Right kidney (tissue), 1 donor: ENCODE measurements at regions not wholly inside any gene's neighbourhood (a gene's known extent, or its start where the extent isn't known, plus 50 kb on each side); places are given as distances from the start of the nearest gene placed in this dataset.
"Not testable (repeated sequence)": the region's sequence is repeated elsewhere in the genome, so short reads cannot be mapped to it uniquely, and the experiment has no call there.

Experiments
- DNase-seq: peaks from one replicate; pipeline ENCODE4 v3.0.0-alpha.2; 2016

DNA sequence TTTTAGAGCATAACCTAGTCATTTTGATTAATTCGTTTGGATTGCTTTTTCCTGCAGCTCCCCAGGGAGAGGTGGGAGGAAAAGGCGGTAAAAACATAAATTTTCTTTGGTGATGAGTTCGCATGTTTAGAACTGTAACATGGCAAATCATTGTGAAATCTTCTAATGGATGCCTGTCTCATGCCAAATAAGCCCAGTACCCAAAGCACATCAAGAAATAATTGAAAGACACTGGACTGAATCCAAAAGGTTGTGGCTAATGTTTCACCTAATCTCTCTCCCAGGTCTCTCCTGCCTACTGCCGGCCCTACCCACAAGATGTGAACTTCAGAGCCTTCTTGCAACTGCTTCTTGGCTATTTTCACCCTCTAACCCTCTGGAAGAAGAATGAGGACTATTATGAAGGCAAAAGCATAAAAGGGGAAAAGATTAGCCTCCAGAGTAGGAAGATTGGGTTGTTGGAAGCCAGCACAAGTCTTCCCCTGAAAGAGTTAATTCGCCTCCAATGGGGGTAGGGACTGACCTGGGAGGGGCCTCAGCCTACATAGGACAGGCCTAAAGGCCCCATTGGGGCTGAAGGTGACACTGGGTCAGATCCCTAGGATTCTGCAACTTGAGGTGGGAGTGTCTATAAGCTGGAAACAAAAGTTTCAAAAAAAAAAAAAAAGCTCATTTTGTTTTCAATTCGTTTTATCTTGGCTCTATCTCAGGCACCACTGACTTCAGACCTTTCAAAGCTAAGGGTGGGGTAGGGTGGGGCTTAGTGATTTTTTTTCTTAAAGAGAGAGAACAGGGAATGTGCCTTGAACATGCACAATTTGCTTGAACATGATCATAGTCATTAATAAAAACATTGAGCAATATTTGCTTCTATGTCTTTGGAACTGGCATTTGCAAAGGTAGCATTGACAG lies 278.6 kb upstream of the KLF3 start:
- peak; percentile 34 for DNase-seq

DNA sequence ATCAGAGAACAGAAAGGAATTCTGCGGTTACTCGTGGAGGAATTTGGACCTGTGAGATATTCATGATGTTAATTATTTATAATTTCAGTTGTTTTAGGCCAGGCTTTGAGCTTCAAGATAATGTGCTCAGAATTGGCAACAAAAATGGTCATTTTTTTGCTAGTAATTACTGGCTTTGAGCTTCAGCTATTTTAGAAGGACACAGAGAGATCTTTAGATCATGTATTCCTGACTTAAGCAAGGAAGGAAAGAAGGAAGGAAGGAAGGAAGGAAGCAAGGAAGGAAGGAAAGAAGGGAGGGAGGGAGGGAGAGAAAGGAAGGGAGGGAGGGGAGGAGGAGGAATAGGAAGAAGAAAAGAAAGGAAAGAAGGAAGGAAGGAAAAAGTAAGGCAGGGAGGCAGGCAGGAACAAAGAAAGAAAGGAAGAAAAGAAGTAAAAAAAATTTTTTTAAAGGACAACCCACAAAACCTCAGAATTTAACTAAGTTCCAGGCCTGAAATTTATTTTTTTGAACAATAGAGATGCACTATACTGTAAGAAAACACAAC lies 277.9 kb upstream of the KLF3 start:
- DNase-seq = no peak

DNA sequence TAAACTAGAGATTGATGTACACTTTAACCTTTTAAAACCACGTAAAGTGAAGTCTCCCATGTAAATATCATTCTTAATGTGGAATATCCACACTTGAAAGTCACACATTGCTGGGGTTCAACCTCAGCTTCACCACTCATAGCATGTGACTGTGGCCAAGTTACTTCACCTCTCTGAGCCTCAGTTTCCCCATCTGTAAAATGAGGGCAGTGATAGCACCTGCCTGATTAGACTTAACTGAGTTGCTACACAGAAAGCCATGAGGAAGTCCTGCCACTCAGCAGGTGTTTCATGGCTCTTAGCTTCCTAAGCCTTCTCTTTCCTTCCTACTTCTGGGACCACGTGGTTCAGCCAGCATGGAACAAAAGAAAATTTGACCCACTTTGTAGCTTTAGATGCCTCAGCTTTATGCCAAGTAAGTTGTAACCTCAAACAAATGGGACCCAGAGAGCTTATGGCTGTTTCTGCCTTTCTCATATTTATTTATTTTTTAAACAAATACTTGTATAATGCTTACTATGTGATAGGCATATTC lies 277.3 kb upstream of the KLF3 start:
- no peak for DNase-seq

DNA sequence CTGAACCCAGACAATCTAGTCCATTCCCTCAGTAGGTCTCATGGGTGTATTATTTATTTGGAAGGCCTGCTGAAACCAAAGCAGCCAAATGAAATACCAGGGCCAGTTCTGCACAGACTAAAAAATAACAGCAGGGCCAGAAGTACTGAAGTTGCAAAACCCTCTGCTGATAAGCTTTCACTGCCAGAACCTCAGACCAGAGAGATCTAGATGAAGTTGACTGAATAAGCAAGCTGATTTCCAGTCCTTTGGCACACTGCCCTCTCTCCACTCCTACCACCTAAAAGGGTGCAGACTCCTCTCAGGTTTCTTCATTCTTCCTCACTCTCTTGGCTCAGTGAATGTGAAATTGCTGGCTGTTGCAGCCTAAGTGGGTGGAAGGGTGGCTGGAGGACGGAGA lies 276.7 kb upstream of the KLF3 start:
- no peak for DNase-seq

DNA sequence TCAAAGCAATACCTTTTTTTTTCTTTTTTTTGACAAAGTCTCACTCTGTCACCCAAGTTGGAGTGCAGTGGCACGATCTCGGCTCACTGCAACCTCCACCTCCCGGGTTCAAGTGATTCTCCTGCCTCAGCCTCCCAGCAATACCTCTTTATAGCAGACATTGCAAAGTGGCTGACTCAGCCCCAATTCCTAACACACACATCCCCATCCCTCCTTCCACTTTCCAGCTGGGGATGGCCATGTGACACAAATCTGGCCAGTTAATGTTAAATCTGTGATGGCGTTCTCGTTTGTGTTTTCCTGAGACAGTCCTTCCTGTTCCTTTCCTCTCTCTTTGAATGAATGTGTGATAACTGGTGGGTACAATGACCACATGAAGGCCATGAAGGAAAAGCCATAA lies 276.2 kb upstream of the KLF3 start:
- DNase-seq = no peak

DNA sequence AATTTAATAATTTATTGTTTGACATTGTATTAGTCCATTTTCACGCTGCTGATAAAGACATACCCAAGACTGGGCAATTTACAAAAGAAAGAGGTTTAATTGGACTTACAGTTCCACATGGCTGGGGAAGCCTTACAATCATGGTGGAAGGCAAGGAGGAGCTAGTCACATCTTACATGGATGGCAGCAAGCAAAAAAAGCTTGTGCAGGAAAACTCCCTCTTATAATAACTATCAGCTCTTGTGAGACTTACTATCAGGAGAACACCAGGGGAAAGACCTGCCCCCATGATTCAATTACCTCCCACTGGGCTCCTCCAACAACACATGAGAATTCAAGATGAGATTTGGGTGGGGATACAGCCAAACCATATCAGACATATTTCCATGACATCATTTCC lies 275.1 kb upstream of the KLF3 start:
- DNase-seq = not testable (repeated sequence)

DNA sequence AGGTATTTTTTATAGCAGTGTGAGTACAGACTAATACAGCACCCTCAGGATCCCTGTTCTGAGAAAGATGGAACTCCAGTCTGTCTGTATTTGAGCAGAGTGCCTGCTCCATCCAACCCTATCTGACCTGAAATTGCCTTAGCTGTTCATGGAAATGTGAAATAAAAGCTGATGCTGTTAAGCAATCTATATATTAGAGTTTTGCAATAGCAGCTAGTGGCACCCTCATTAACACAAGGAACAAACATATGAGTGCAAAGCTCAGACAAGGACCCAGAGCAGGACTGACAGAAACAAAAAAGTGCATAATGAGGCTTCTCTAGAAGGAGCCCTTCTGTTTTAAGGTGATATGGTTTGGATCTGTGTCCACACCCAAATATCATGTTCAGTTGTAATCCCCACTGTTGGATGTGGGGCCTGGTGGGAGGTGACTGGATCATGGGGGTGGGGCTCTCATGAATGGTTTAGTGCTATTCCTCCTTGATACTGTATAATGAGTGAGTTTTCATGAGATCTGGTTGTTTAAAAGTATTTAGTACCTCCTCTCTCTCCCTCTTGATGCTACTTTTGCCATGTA lies 272.9 kb upstream of the KLF3 start:
- no peak for DNase-seq

DNA sequence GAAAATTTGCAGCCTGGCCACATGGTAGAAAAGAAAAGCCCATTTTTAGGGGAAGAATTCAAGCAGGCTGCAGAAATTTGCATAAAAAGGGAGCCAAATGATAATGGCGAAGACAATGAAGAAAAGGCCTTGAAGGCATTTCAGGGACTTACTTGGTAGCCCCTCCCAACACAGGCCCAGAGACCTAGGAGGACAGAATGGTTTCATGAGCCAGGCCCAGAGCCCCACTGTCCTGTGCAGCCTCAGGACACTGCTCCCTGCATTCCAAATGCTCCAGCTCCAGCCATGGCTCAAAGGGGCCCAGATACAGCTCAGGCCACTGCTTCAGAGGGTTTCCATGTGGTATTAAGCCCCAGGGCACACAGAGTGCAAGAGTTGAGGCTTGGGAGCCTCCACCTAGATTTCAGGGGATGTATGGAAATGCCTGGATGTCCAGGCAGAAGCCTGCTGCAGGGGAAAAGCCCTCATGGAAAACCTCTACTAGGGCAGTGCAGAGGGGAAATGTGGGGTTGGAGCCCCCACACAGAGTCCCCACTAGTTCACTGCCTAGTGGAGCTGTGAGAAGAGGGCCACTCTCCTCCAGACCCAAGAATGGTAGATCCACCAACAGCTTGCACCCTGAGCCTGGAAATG lies 271.7 kb upstream of the KLF3 start:
- DNase-seq = no peak

DNA sequence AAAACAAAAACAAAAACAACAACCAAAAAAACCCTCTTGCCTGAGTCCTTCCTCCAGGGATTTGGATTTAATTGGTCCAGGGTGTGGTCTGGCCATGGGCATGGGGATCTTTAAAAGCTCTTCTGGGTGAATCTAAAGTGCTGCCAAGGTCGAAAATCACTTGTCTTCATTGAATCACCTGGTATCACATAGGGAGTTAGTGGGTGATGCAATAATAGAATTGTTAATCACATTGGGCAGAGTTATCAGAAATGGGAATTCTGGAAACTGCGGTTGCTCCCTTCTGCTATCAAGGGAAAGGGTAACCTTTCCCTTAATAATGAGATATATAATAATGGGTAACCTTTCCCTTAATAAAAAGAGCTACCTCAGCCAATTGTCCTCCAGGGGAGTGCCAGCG lies 267.9 kb upstream of the KLF3 start:
- DNase-seq = no peak

DNA sequence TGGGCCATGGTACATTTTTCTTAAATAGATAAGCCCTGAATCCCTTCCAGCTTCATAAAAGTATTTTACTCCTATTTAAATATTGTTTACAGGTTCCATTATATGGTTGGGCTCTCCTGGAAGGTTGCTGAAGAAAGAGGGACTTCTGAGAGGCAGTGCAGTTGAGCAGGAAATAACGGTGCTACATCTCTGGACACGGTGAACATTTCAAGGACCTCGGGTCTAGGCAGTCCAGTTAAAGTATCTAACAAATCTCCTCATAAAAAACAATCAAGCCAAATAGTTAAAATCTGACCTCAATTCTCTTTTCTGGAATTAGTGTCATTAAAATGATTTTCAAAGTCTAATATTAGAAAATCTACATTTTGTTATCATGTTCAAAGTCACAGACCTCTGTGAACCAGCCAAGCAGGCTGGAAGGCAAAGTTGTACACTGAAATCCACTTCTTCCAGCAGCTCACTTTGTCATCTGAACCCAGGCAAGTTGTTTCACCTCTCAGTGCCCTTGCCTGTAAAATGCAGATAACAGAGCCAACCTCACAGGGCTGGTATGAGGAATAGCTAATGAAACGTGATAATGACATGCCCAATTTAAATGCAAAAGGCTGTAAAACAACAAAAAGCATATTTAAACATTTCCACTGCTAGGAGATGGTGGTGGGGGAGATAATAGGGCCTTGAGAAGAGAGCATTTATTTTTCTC lies 267.0 kb upstream of the KLF3 start:
- DNase-seq = no peak

DNA sequence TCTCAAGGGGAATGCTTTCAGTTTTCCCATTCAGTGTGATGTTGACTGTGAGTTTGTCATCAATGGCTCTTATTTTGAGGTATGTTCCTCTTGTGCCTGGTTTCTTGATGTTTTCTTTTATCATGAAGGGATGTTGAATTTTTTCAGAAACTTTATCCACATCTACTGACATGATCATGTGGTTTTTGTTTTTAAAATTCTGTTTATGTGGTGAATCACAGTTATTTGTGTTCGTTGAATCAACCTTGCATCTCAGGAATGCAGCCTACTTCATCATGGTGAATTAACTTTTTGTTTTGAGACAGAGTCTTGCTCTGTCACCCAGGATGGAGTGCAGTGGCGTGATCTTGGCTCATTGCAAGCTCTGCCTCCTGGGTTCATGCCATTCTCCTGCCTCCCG lies 263.1 kb upstream of the KLF3 start:
- no peak for DNase-seq

DNA sequence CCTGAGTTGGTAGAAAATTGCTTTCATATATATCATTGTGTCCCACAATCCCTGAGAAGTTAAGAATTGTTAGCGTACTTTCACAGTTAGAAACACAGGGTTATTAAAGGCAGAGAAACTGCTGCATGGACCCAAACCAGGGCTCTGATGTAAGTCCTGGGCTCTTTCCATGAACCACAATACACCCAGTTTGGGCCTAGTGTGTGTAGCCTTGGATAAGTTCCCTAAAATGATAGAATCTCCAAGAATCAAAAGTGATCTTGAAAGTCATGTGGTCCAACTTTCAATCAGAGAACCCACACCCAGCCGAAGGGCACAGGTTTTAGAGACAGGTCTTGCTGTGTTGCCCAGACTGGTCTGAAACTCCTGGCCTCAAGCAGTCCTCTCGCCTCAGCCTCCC lies 257.8 kb upstream of the KLF3 start:
- no peak for DNase-seq

DNA sequence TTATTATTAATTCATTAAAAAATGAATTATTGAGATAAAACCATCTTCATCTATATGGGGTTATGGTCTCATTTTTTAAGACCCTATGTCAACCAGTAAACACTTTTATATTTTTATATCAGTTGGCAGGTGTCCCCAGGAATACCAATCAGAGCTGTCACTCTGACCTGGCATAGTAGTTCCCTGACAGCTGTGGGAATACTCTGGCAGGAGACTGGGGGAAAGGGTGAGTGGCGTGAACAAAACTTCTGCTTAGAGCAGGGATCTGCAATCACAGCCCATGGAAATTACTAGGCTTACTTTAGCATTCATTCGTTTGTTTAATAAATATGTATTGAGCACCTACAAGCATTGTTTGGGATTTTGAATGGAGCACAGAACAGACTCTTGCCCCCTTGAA lies 254.1 kb upstream of the KLF3 start:
- no peak for DNase-seq

DNA sequence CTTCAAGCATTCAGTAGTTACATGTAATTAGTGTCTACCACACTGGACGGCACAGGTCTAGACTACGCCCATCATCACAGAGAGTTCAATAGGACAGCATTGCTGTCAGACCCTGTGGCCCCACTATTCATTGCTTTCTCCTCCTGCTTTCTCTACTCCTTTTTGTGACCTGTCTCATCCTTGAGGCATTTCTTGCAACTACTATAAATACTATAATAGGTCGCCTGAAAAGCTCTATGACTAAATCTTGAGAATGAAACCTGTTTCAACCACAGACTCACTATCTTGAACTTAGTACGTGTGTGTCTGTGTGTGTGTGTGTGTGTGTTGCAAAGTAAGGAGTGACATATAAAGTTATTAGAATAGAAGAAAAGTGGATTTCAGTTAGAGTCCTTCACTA lies 252.9 kb upstream of the KLF3 start:
- no peak for DNase-seq

DNA sequence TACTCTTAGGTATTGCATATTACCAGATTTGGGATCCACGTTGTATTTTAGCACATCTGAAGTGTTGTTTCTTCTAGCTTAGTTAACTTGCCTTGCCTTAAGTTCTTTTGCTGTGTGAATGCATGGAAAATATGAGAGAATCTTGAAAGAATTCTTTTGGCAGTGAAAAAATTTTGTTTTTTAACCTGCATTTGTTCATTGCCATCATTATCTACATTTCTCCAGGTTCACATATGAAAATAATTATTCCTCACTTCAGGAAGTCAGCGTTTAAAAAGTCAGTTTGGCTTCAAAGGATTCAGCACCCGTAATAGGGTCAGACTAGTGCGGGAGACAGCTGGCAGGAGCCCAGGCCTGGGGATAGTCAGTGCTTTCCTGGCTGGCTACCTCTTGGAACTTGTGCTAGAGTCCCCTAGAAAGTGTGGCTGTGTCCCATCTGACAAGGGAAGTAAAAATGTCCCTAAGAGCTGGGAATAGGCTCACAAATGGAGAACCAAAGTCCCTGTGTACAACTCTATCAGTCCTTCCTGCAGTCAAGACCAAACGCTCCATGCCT lies 251.9 kb upstream of the KLF3 start:
- DNase-seq = no peak

DNA sequence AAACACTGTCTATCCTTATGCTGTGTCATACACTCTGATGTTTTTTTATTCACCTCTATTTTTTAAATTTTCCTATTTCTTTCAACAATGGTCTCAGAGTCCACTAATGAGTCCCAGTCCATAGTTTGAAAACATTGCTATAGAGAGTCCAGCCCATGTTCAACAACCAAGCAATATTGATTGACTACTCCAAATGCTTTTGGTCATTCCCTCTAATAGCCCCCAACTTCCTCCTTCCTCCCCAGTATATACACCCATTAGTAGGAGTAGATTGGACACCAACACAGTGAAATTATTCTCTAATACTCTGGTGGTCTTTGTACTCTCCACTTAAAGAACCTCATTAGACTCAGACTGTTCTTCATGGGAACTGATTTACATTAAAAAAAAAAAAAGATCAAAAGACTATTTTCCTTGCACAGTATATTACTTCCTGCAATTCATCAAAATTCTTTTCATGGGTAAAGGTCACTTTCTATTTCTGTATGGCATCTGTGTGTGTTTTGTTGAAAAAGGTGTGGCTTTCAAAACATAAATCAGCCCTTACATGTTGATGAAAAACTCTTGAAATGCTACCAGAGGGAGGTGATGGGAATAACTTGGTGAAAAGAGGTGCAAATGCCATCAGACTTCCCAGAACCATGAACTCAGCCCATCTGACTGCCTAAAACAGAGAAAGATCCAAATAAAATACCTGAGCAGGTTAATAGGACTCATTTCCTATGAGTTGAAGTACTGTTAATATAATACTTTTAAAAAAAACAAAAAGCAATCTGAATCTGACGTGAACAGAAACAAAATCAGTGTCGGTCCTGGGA lies 250.3 kb upstream of the KLF3 start:
- DNase-seq = no peak

DNA sequence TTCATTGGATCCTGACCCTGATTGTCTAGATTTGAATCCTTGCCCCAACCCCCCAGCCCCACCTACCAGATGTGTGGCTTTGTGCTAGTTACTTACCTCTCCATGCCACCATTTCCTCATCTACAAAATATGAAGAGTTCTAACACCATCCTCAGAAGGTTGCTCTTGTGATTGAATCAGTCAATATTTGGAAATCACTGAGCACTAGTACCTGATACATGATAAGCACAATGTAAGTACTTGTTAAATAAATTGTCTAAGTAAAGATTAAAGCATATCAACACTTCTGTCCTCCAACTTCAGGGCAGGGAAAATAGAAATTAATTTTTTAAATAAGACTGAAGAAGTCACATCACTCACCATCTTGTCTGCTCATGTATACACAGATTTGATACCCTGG lies 249.6 kb upstream of the KLF3 start:
- DNase-seq = no peak

DNA sequence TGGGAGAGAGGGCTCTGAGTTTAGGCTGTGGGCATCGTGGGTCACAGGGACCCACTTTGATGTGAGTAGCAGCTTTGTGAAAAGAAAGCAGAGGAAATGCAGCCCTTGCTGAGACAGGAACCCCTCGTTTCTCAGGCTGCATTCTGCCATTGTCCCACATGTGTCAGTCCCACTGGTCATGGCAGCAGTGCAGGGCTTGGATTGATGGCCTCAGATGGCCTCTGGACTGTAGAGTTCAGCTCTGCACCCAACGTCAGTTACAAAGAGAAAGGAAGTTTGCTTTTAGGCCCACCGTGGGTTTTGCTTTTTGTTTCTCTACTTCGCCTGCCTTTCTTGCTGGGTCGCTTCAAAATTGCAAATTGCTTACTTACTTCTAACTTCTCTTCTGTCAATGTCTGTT lies 248.3 kb upstream of the KLF3 start:
- DNase-seq = no peak

DNA sequence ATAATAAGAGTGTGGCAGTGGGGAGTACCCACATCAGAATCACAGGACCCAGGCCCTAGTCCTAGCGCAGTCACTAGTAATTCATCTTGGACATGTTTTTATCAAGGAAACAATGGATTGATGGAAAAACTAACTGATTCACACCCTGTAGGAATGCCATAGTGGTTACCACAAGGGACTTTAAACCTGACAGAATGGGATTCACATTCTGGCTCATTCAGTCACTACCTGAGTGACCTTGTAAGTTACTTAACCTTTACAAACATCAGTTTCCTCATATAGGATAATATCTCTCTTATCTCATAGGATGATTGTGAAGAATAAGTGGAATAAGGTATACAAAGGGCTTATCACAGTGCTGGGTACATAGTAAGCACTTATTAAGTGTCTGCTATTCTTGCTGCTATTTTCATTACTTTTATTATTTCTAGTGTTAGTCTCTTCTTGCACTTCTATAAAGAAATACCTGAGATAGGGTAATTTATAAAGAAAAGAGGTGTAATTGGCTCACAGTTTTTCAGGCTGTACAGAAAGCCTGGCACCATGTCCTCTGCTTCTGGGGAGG lies 247.5 kb upstream of the KLF3 start:
- DNase-seq = no peak

DNA sequence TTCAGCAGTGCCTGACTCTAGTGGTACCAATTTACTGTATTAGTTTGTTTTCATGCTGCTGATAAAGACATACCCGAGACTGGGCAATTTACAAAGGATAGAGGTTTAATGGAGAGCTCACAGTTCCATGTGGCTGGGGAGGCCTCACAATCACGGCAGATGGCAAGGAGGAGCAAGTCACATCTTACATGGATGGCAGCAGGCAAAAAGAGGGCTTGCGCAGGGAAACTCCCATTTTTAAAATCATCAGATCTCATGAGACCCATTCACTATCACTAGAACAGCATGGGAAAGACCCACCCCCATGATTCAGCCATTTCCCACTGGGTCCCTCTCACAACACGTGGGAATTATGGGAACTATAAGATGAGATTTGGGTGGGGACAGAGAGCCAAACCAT lies 243.7 kb upstream of the KLF3 start:
- DNase-seq = not testable (repeated sequence)

DNA sequence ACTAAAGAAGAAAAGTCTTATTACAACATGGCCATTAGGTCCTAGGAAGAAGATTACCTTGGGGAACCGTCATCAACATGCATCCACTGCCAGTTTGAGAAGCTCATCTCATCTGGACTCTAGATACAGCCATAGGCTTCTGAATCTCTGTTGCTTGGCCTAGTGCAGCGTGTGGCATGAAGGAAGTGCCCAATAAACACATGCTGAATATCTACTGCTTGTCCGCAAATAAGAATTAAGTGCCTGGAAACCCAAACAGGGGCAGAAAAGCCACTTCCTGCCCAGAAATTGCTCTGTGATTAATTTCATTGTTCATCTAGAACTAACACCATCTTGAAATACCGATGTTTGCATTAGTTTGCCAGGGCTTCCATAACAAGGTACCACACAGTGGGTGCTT lies 241.1 kb upstream of the KLF3 start:
- DNase-seq = no peak
